Skeletal muscle tissue (tissue), 3 donors: ENCODE measurements at regions not wholly inside any gene's neighbourhood (a gene's known extent, or its start where the extent isn't known, plus 50 kb on each side); places are given as distances from the start of the nearest gene placed in this dataset.
"Not testable (repeated sequence)": the region's sequence is repeated elsewhere in the genome, so short reads cannot be mapped to it uniquely, and the experiment has no call there.

Source experiments
- H3K27ac ChIP-seq: one replicate; pipeline ENCODE4 v1.7.0; 2013; ENCODE audit warnings: mild to moderate bottlenecking, low read depth, low read length, inconsistent platforms
- H3K27me3 ChIP-seq, 3 donors: one replicate each; pipeline ENCODE4 v1.7.0; 2013; ENCODE audit warnings: low read length in 3 of 3; ENCODE audit not compliant: control insufficient read depth in 3 of 3, insufficient read depth in 3 of 3
- H3K36me3 ChIP-seq, 3 donors: one replicate each; pipeline ENCODE4 v1.7.0; 2013; ENCODE audit warnings: low read length in 3 of 3; ENCODE audit not compliant: control insufficient read depth in 3 of 3, insufficient read depth in 3 of 3
- H3K4me1 ChIP-seq, 3 donors: one replicate each; pipeline ENCODE4 v1.7.0; 2013; ENCODE audit warnings: low read length in 3 of 3, mild to moderate bottlenecking in 3 of 3; ENCODE audit not compliant: control insufficient read depth in 3 of 3, insufficient read depth in 3 of 3
- H3K4me3 ChIP-seq, 3 donors: one replicate each; pipeline ENCODE4 v1.7.0; 2013; ENCODE audit warnings: low read length in 3 of 3
- H3K9ac ChIP-seq, 3 donors: one replicate each; pipeline ENCODE4 v1.7.0; 2013; ENCODE audit warnings: low read length in 3 of 3, mild to moderate bottlenecking in 3 of 3, moderate library complexity in 2 of 3, low read depth in 1 of 3
- H3K9me3 ChIP-seq, 3 donors: one replicate each; pipeline ENCODE4 v1.7.0; 2013; ENCODE audit warnings: low read length in 3 of 3; ENCODE audit not compliant: control insufficient read depth in 3 of 3
- donor health status: Osteomylitis.

- Histone ChIP-seq H3K27me3 (no peaks in the 10 kb centered on the region), H3K36me3 (no peaks in the 10 kb centered on the region), H3K9ac (no peak overlapping the region), H3K9me3 (no peaks in the 10 kb centered on the region), H3K4me3 (no peak overlapping the region), H3K27ac (no peak overlapping the region), H3K4me1 (no peaks in the 10 kb centered on the region)
These were observed 57.6 kb downstream of the CCDC59 start for GRCh38 chr12:82300611-82301010.

GRCh38 chr12:82299319-82300025 lies 58.7 kb downstream of the CCDC59 start:
- H3K4me1 ChIP-seq, result no peaks in the 10 kb centered on the region
- no peak overlapping the region for H3K4me3 ChIP-seq
- no peaks in the 10 kb centered on the region for H3K9me3 ChIP-seq
- H3K27ac ChIP-seq, result no peak overlapping the region
- no peak overlapping the region for H3K9ac ChIP-seq
- H3K27me3 ChIP-seq, result no peaks in the 10 kb centered on the region
- no peaks in the 10 kb centered on the region for H3K36me3 ChIP-seq

GRCh38 chr12:82290415-82290814 lies 67.8 kb downstream of the CCDC59 start:
- Histone ChIP-seq H3K4me1 (no peaks in the 10 kb centered on the region), H3K27me3 (no peaks in the 10 kb centered on the region), H3K4me3 (no peak overlapping the region), H3K27ac (no peak overlapping the region), H3K36me3 (no peaks in the 10 kb centered on the region), H3K9me3 (no peaks in the 10 kb centered on the region), H3K9ac (no peak overlapping the region)

GRCh38 chr12:82281335-82281734 lies 76.9 kb downstream of the CCDC59 start:
- not testable (repeated sequence) for H3K9me3 ChIP-seq, H3K27ac ChIP-seq, H3K27me3 ChIP-seq, H3K4me3 ChIP-seq, H3K36me3 ChIP-seq, H3K9ac ChIP-seq, H3K4me1 ChIP-seq

GRCh38 chr12:82279536-82280058 lies 78.6 kb downstream of the CCDC59 start:
- Histone ChIP-seq H3K27ac (no peak overlapping the region), H3K4me3 (no peak overlapping the region), H3K9me3 (no peaks in the 10 kb centered on the region), H3K9ac (no peak overlapping the region), H3K27me3 (no peaks in the 10 kb centered on the region), H3K36me3 (no peaks in the 10 kb centered on the region), H3K4me1 (no peaks in the 10 kb centered on the region)

- Histone ChIP-seq H3K36me3 (no peaks in the 10 kb centered on the region), H3K27me3 (no peaks in the 10 kb centered on the region), H3K4me1 (no peaks in the 10 kb centered on the region), H3K27ac (no peak overlapping the region), H3K9ac (no peak overlapping the region), H3K4me3 (no peak overlapping the region), H3K9me3 (no peaks in the 10 kb centered on the region)
These were observed 80.6 kb downstream of the CCDC59 start for GRCh38 chr12:82277582-82277981.

- H3K27me3 ChIP-seq, result no peaks in the 10 kb centered on the region
- H3K9ac ChIP-seq, result no peak overlapping the region
- no peak overlapping the region for H3K27ac ChIP-seq
- H3K4me1 ChIP-seq, result no peaks in the 10 kb centered on the region
- H3K36me3 ChIP-seq, result no peaks in the 10 kb centered on the region
- H3K4me3 ChIP-seq, result no peak overlapping the region
- no peaks in the 10 kb centered on the region for H3K9me3 ChIP-seq
These were observed 115.5 kb downstream of the CCDC59 start for GRCh38 chr12:82242729-82243128.

- H3K27me3 ChIP-seq, result no peaks in the 10 kb centered on the region
- H3K9ac ChIP-seq, result no peak overlapping the region
- H3K9me3 ChIP-seq, result no peaks in the 10 kb centered on the region
- no peak overlapping the region for H3K4me3 ChIP-seq
- no peaks in the 10 kb centered on the region for H3K4me1 ChIP-seq
- no peaks in the 10 kb centered on the region for H3K36me3 ChIP-seq
- H3K27ac ChIP-seq, result no peak overlapping the region
These were observed 132.3 kb downstream of the CCDC59 start for GRCh38 chr12:82225871-82226270.

- H3K9me3 ChIP-seq, result no peaks in the 10 kb centered on the region
- no peak overlapping the region for H3K27ac ChIP-seq
- H3K9ac ChIP-seq, result no peak overlapping the region
- no peaks in the 10 kb centered on the region for H3K36me3 ChIP-seq
- H3K27me3 ChIP-seq, result no peaks in the 10 kb centered on the region
- H3K4me3 ChIP-seq, result no peak overlapping the region
- H3K4me1 ChIP-seq, result no peaks in the 10 kb centered on the region
These were observed 134.8 kb downstream of the CCDC59 start for GRCh38 chr12:82223426-82223825.

- no peaks in the 10 kb centered on the region for H3K36me3 ChIP-seq
These were observed 141.7 kb downstream of the CCDC59 start for GRCh38 chr12:82216475-82216874.

More at GRCh38 chr12:82216475-82216874, 141.7 kb downstream of the CCDC59 start:
- no peak overlapping the region for H3K27ac ChIP-seq
- H3K4me1 ChIP-seq, result no peaks in the 10 kb centered on the region
- H3K9ac ChIP-seq, result no peak overlapping the region
- H3K9me3 ChIP-seq, result peaks cover 0 to 3% (median 0%) of the 10 kb centered on the region in 3 donors
- H3K27me3 ChIP-seq, result no peaks in the 10 kb centered on the region
- H3K4me3 ChIP-seq, result no peak overlapping the region
